SK-N-SH (cell line): ENCODE measurements at regions not wholly inside any gene's neighbourhood (a gene's known extent, or its start where the extent isn't known, plus 50 kb on each side); places are given as distances from the start of the nearest gene placed in this dataset.

Experiments used
- CTCF ChIP-seq: fragments of 200-600 bp; sonication (generic); IDR thresholded peaks from 2 replicates; pipeline ENCODE4 v1.6.1; 2017; ENCODE audit warnings: antibody characterized with exemption, mild to moderate bottlenecking, moderate library complexity
- FOSL2 ChIP-seq: IDR thresholded peaks from 2 replicates; pipeline ENCODE4 v1.4.0; 2012; ENCODE audit warnings: low read depth, mild to moderate bottlenecking, moderate library complexity, borderline replicate concordance
- MAX ChIP-seq: IDR thresholded peaks from 2 replicates; pipeline ENCODE4 v1.4.0; 2012; ENCODE audit warnings: low read depth
- POLR2AphosphoS5 ChIP-seq: IDR thresholded peaks from 2 replicates; pipeline ENCODE4 v1.6.1; 2012; ENCODE audit warnings: low read depth, low read length

- TF ChIP-seq CTCF (no peak), MAX (no peak), POLR2AphosphoS5 (no peak), FOSL2 (no peak)
These were observed 271.8 kb upstream of the USP25 start for GRCh38 chr21:15457965-15458364.
